ENCODE measurements at regions not wholly inside any gene's neighbourhood (a gene's known extent, or its start where the extent isn't known, plus 50 kb on each side); places are given as distances from the start of the nearest gene placed in this dataset.

GRCh38 chr1:38118976-38119375 lies 72.4 kb upstream of the POU3F1 start:
- TF ChIP-seq, protein P1, sequence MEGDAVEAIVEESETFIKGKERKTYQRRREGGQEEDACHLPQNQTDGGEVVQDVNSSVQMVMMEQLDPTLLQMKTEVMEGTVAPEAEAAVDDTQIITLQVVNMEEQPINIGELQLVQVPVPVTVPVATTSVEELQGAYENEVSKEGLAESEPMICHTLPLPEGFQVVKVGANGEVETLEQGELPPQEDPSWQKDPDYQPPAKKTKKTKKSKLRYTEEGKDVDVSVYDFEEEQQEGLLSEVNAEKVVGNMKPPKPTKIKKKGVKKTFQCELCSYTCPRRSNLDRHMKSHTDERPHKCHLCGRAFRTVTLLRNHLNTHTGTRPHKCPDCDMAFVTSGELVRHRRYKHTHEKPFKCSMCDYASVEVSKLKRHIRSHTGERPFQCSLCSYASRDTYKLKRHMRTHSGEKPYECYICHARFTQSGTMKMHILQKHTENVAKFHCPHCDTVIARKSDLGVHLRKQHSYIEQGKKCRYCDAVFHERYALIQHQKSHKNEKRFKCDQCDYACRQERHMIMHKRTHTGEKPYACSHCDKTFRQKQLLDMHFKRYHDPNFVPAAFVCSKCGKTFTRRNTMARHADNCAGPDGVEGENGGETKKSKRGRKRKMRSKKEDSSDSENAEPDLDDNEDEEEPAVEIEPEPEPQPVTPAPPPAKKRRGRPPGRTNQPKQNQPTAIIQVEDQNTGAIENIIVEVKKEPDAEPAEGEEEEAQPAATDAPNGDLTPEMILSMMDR (IDR thresholded peaks at IDR 0.05; ENCODE audit: low read depth, low read length, missing input control), result no peak
- TF ChIP-seq EGR1 (IDR thresholded peaks at IDR 0.05; ENCODE audit: low read depth in 2 of 2) (no peak), HNF4G (IDR thresholded peaks at IDR 0.05) (no peak), JUND (IDR thresholded peaks at IDR 0.05) (no peak), TAF1 (conservative IDR thresholded peaks at IDR 0.05) (no peak), MAX (IDR thresholded peaks at IDR 0.05) (no peak), YY1 (IDR thresholded peaks at IDR 0.05) (no peak), ZBTB33 (IDR thresholded peaks at IDR 0.05) (no peak)

All from liver (tissue), 3 donors.